GM12878 (cell line): ENCODE measurements at regions not wholly inside any gene's neighbourhood (a gene's known extent, or its start where the extent isn't known, plus 50 kb on each side); places are given as distances from the start of the nearest gene placed in this dataset.

Experiments used
- ATAC-seq: fragments of 200-7000 bp; cut with Tn5 transposase; 3 replicates; pipeline ENCODE4 v1.9.1; 2020; ENCODE audit warnings: mild to moderate bottlenecking, moderate library complexity
- BruUV-seq: library from RNA; stranded (reverse); fragments of 400-500 nt; replicated peaks from 2 replicates; lab custom pipeline; 2021; lab: Mats Ljungman, UMichigan
- CTCF ChIA-PET: fragments of 300-600 bp; sonication (Branson Sonifier 250); formaldehyde crosslinking; extraction: SDS; loops from one replicate; lab custom pipeline; 2021; ENCODE audit warnings: inconsistent platforms; lab: Yijun Ruan, JAX
- POLR2A ChIA-PET: fragments of 350-600 bp; formaldehyde crosslinking; extraction: SDS; loops from one replicate; lab custom pipeline; 2021; ENCODE audit warnings: inconsistent platforms; lab: Charles Lee
- RAD21 ChIA-PET: fragments of 300-600 bp; sonication (Branson Sonifier 250); formaldehyde crosslinking; loops from one replicate; lab custom pipeline; 2023; ENCODE audit warnings: antibody characterized with exemption; ENCODE audit not compliant: unreplicated experiment; lab: Charles Lee
- SMC1A ChIA-PET: fragments of 300-600 bp; sonication (Branson Sonifier 250); formaldehyde crosslinking; loops from one replicate; lab custom pipeline; 2023; ENCODE audit not compliant: unreplicated experiment, uncharacterized antibody; lab: Charles Lee
- DNase-seq: peaks from one replicate; pipeline ENCODE4 v3.0.0-alpha.2; 2011; ENCODE audit warnings: low read depth, low spot score
- FAIRE-seq: peaks from 3 replicates; lab custom pipeline; 2011; peaks lifted over from hg19 to GRCh38; lab: Jason Lieb, UNC
- H2AFZ ChIP-seq: 2 replicates; pipeline ENCODE4 v1.6.0; 2011; ENCODE audit warnings: low read depth, low read length, control low read depth; ENCODE audit not compliant: control insufficient read depth
- H3K27ac ChIP-seq: 2 replicates; pipeline ENCODE4 v1.5.1; 2011; ENCODE audit warnings: control low read depth; ENCODE audit not compliant: control insufficient read depth, insufficient read depth
- H3K27me3 ChIP-seq, 2 experiments: replicated peaks in 1 of 2; 2 replicates each; pipeline versions ENCODE4 v1.6.0 to v1.6.1; 2011; ENCODE audit warnings: low read length in 1 of 2; ENCODE audit not compliant: control insufficient read depth in 2 of 2, insufficient read depth in 2 of 2
- H3K36me3 ChIP-seq, 2 experiments: 2 replicates each; pipeline ENCODE4 v1.5.1; 2011; ENCODE audit warnings: low read length in 1 of 2; ENCODE audit not compliant: control insufficient read depth in 2 of 2, insufficient read depth in 2 of 2
- H3K4me1 ChIP-seq: 2 replicates; pipeline ENCODE4 v1.6.1; 2011; ENCODE audit warnings: mild to moderate bottlenecking, low read length, moderate library complexity, mixed read lengths; ENCODE audit not compliant: control insufficient read depth, insufficient read depth
- H3K4me2 ChIP-seq: 2 replicates; pipeline ENCODE4 v1.6.0; 2011; ENCODE audit warnings: control low read depth; ENCODE audit not compliant: control insufficient read depth, insufficient read depth
- H3K4me3 ChIP-seq: fragments of 200-600 bp; sonication (generic); 2 replicates; pipeline ENCODE4 v1.5.1; 2016
- H3K79me2 ChIP-seq: 2 replicates; pipeline ENCODE4 v1.6.0; 2011; ENCODE audit warnings: low read length; ENCODE audit not compliant: control insufficient read depth, insufficient read depth
- H3K9ac ChIP-seq: 2 replicates; pipeline ENCODE4 v1.8.0; 2011; ENCODE audit warnings: low read length, control low read depth, mixed read lengths; ENCODE audit not compliant: control insufficient read depth, insufficient read depth
- H3K9me3 ChIP-seq: replicated peaks from 3 replicates; pipeline ENCODE4 v1.5.1; 2011; ENCODE audit warnings: mild to moderate bottlenecking, low read length; ENCODE audit not compliant: control insufficient read depth, insufficient read depth
- H4K20me1 ChIP-seq: 2 replicates; pipeline ENCODE4 v1.6.0; 2011; ENCODE audit not compliant: control insufficient read depth, insufficient read depth
- BCL3 ChIP-seq: IDR thresholded peaks from 2 replicates; pipeline ENCODE4 v1.6.1; 2011; ENCODE audit warnings: borderline replicate concordance, low read depth, mild to moderate bottlenecking, moderate library complexity, low read length; ENCODE audit not compliant: insufficient read depth, poor library complexity, severe bottlenecking
- BHLHE40 ChIP-seq, 2 experiments: fragments of 450-650 bp in 1 of 2; IDR thresholded peaks; 2 replicates each; pipeline ENCODE4 v1.6.1; 2011 to 2017; ENCODE audit warnings: low read depth in 2 of 2, borderline replicate concordance in 1 of 2, improper control_type of control experiment in 1 of 2, low read length in 1 of 2, mild to moderate bottlenecking in 1 of 2
- CBX5 ChIP-seq: sonication (generic); IDR thresholded peaks from 2 replicates; pipeline ENCODE4 v1.6.1; 2016; ENCODE audit warnings: low read depth, moderate library complexity, mild to moderate bottlenecking, inconsistent platforms
- CHD2 ChIP-seq: IDR thresholded peaks from 2 replicates; pipeline ENCODE4 v1.6.1; 2011; ENCODE audit warnings: low read depth, low read length, improper control_type of control experiment, borderline replicate concordance
- MEF2A ChIP-seq: IDR thresholded peaks from 2 replicates; pipeline ENCODE4 v1.6.1; 2011; ENCODE audit warnings: low read depth, mild to moderate bottlenecking, low read length, moderate library complexity; ENCODE audit not compliant: insufficient read depth
- NFXL1 ChIP-seq: fragments of 450-650 bp; IDR thresholded peaks from 2 replicates; pipeline ENCODE4 v1.6.1; 2017; ENCODE audit warnings: antibody characterized with exemption, mild to moderate bottlenecking, borderline replicate concordance
- NFYB ChIP-seq: IDR thresholded peaks from 2 replicates; pipeline ENCODE4 v1.6.1; 2011; ENCODE audit warnings: low read depth, mild to moderate bottlenecking, low read length, improper control_type of control experiment, moderate library complexity; ENCODE audit not compliant: insufficient read depth
- NR2C1 ChIP-seq: fragments of 450-650 bp; IDR thresholded peaks from 2 replicates; pipeline ENCODE4 v1.6.1; 2017; ENCODE audit warnings: antibody characterized with exemption, mild to moderate bottlenecking, moderate library complexity
- NRF1 ChIP-seq: conservative IDR thresholded peaks from 2 replicates; pipeline ENCODE4 v1.6.1; 2011; ENCODE audit warnings: mild to moderate bottlenecking, low read depth, low read length, improper control_type of control experiment
- PAX8 ChIP-seq: fragments of 450-650 bp; IDR thresholded peaks from 2 replicates; pipeline ENCODE4 v1.6.1; 2017; ENCODE audit warnings: mild to moderate bottlenecking, moderate library complexity
- POU2F2 ChIP-seq: IDR thresholded peaks from 3 replicates; pipeline ENCODE4 v1.6.1; 2011; ENCODE audit warnings: low read depth, mild to moderate bottlenecking, low read length, borderline replicate concordance
- RCOR1 ChIP-seq: conservative IDR thresholded peaks from 2 replicates; pipeline ENCODE4 v1.6.1; 2012; ENCODE audit warnings: low read depth, low read length, improper control_type of control experiment
- RELA ChIP-seq: fragments of 450-650 bp; IDR thresholded peaks from 2 replicates; pipeline ENCODE4 v1.8.0; 2014; ENCODE audit warnings: borderline replicate concordance; ENCODE audit not compliant: partially characterized antibody
- SIX5 ChIP-seq: IDR thresholded peaks from 2 replicates; pipeline ENCODE4 v1.6.1; 2011; ENCODE audit warnings: mild to moderate bottlenecking, low read depth, low read length, moderate library complexity; ENCODE audit not compliant: severe bottlenecking
- STAT1 ChIP-seq: fragments of 450-650 bp; conservative IDR thresholded peaks from 2 replicates; pipeline ENCODE4 v1.6.1; 2014; ENCODE audit warnings: antibody characterized with exemption, mild to moderate bottlenecking
- SUPT20H ChIP-seq: IDR thresholded peaks from 2 replicates; pipeline ENCODE4 v1.6.1; 2011; ENCODE audit warnings: low read depth, mild to moderate bottlenecking, low read length, moderate library complexity, borderline replicate concordance; ENCODE audit not compliant: control insufficient read depth
- ZNF274 ChIP-seq: IDR thresholded peaks from one replicate; pipeline ENCODE4 v1.8.0; 2011; ENCODE audit not compliant: insufficient read length, insufficient read depth
- ZZZ3 ChIP-seq: IDR thresholded peaks from 2 replicates; pipeline ENCODE4 v1.6.1; 2011; ENCODE audit warnings: low read depth; ENCODE audit not compliant: control insufficient read depth, insufficient read length
- WGBS: methylation state at CpG from one replicate; pipeline ENCODE4 v1.1.6; 2016; ENCODE audit warnings: low lambda C conversion rate; ENCODE audit not compliant: insufficient replicate concordance, insufficient coverage; ENCODE audit errors: missing lambda C conversion rate; 5-methylcytosine and 5-hydroxymethylcytosine counted together
- in situ Hi-C: fragments of 300-500 bp; cut with MboI; formaldehyde crosslinking; loops from 9 replicates; pipeline ENCODE4 v1.14.3; 2018; ENCODE audit warnings: mixed read lengths
- intact Hi-C: fragments of 100-400 bp; cut with micrococcal nuclease; formaldehyde crosslinking; loops from one replicate; pipeline ENCODE4 v1.14.2; 2022; ENCODE audit not compliant: unreplicated experiment
- TF ChIP-seq, protein P1 (sequence below): IDR thresholded peaks from 2 replicates; pipeline ENCODE4 v1.6.1; 2011; ENCODE audit warnings: low read depth, mild to moderate bottlenecking, low read length, moderate library complexity, borderline replicate concordance; ENCODE audit errors: extremely low read depth
- TF ChIP-seq, protein P2 (sequence below): IDR thresholded peaks from 2 replicates; pipeline ENCODE4 v1.6.1; 2011; ENCODE audit warnings: borderline replicate concordance, low read depth, mild to moderate bottlenecking, moderate library complexity, mixed read lengths, low read length; ENCODE audit not compliant: insufficient read depth; ENCODE audit errors: extremely low read length
- TF ChIP-seq, protein P3 (sequence below): fragments of 450-650 bp; IDR thresholded peaks from 2 replicates; pipeline ENCODE4 v1.6.1; 2014; ENCODE audit warnings: mild to moderate bottlenecking

GRCh38 chr7:49703881-49704280, 69.6 kb upstream of the VWC2 start (continued):
- no peak for TF ChIP-seq ZNF274
- TF ChIP-seq, protein P1, sequence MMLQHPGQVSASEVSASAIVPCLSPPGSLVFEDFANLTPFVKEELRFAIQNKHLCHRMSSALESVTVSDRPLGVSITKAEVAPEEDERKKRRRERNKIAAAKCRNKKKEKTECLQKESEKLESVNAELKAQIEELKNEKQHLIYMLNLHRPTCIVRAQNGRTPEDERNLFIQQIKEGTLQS = no peak
- TF ChIP-seq CBX5 = no peak
- TF ChIP-seq RELA = no peak
- TF ChIP-seq MEF2A = no peak
- no peak for TF ChIP-seq NR2C1
- TF ChIP-seq RCOR1 = no peak

GRCh38 chr7:49706106-49706505, 67.3 kb upstream of the VWC2 start:
- Histone ChIP-seq H3K27me3 (no peaks in the 10 kb centered on the region), H3K79me2 (no peaks in the 10 kb centered on the region), H2AFZ (no peak overlapping the region), H3K4me1 (no peaks in the 10 kb centered on the region), H3K9me3 (no peaks in the 10 kb centered on the region), H3K4me3 (no peak overlapping the region), H4K20me1 (no peaks in the 10 kb centered on the region), H3K4me2 (no peak overlapping the region), H3K9ac (no peak overlapping the region), H3K36me3 (no peaks in the 10 kb centered on the region), H3K27ac (no peak overlapping the region)
- ChIA-PET SMC1A (no interaction called here), RAD21 (no interaction called here), POLR2A (no interaction called here), CTCF (no interaction called here)
- FAIRE-seq (no peak), ATAC-seq (no peak), DNase-seq (no peak)
- intact Hi-C loops (no loop called here), in situ Hi-C loops (no loop called here)
- BruUV-seq = no TSS peak
- 41% methylated on average over 5 of the region's 5 CpGs for WGBS
- TF ChIP-seq RCOR1 (no peak), NFYB (no peak), SUPT20H (no peak), CHD2 (no peak), STAT1 (no peak), SIX5 (no peak), NFXL1 (no peak), BHLHE40 (IDR thresholded peaks at IDR 0.05; ENCODE audit: borderline replicate concordance in 1 of 2, low read depth in 2 of 2, low read length in 1 of 2) (no peak), NRF1 (no peak), ZZZ3 (no peak), POU2F2 (no peak), RELA (no peak), BCL3 (no peak), PAX8 (no peak)
- TF ChIP-seq, protein P2, sequence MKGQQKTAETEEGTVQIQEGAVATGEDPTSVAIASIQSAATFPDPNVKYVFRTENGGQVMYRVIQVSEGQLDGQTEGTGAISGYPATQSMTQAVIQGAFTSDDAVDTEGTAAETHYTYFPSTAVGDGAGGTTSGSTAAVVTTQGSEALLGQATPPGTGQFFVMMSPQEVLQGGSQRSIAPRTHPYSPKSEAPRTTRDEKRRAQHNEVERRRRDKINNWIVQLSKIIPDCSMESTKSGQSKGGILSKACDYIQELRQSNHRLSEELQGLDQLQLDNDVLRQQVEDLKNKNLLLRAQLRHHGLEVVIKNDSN = no peak
- TF ChIP-seq, protein P3, sequence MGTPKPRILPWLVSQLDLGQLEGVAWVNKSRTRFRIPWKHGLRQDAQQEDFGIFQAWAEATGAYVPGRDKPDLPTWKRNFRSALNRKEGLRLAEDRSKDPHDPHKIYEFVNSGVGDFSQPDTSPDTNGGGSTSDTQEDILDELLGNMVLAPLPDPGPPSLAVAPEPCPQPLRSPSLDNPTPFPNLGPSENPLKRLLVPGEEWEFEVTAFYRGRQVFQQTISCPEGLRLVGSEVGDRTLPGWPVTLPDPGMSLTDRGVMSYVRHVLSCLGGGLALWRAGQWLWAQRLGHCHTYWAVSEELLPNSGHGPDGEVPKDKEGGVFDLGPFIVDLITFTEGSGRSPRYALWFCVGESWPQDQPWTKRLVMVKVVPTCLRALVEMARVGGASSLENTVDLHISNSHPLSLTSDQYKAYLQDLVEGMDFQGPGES = no peak
